D341Med (cell line): ENCODE measurements at regions not wholly inside any gene's neighbourhood (a gene's known extent, or its start where the extent isn't known, plus 50 kb on each side); places are given as distances from the start of the nearest gene placed in this dataset.
"Not testable (repeated sequence)": the region's sequence is repeated elsewhere in the genome, so short reads cannot be mapped to it uniquely, and the experiment has no call there.

Experiments used
- DNase-seq: peaks from one replicate; pipeline ENCODE4 v3.0.0; 2012; ENCODE audit warnings: low spot score

DNA sequence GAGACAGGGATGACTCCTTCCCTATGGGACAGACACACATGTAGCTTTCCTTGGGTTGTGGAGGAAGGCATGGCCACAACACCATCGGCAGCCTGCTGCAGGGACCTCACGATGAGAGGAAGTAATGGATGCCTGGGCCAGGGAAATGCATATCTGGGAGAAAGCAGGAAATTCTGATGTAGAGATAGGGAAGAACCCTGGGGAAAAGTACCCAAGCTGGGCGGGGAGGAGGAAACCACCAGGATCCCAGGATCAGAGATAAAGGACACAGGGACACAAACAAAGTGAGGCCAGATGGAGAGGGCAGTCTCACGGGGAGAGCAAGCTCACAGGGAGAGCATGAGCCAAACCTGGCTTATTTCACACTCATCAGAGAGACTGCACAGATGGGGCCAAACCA lies 294.7 kb upstream of the TEKT4 start:
- not testable (repeated sequence) for DNase-seq

GRCh38 chr2:94577160-94577559 lies 294.1 kb upstream of the TEKT4 start:
- DNase-seq = not testable (repeated sequence)

DNA sequence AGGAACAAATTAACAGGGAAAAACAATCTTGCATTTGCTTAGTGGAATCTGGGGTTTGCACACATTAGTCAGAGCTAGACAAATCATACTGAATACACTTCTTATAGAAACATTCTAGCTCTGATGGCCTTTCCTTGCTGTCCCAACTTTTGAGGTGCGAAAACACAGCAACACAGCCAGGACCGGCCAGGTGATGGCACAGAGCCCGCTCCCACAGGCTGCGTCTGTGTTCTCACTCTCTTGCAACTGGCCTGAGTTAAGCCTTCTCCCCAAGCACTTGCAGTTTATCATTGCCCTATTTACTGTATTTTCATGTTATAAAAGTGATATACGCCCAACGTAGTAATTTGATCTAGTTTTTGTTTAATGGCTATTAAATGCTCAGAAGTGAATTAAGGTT lies 292.0 kb upstream of the TEKT4 start:
- DNase-seq = not testable (repeated sequence)

DNA sequence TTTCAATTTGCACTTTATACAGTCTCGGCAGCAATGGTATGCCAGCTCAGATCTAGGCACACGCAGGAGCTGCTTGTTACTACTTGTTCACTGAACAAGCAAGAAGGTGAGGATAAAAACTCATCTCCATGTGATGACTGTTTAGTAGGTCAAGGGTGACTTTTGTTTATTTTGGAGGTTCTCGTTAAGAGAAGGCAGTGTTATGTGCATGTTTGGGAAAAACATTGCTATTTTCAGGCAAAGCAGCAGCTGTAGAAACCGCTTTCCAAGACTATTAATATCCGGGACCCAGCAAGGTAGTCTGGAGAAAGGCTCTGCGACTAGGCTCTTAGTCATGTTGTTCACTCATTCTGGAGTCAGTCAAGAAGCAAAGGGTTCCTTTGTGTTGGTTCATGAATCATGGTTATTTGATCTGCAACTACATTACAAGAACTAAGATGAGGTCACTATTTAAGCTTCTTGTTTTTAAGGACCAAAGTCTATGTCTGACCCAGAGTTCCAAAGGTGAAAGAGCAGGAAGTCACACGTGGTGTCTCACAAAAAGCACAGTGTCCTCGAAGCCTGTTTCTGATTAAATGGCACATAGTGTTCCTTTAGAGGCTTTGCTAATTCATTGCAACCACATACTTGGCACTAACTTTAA lies 288.0 kb upstream of the TEKT4 start:
- not testable (repeated sequence) for DNase-seq

- not testable (repeated sequence) for DNase-seq
Observed at GRCh38 chr2:94584569-94584968, 286.7 kb upstream of the TEKT4 start.

GRCh38 chr2:94586032-94586982 lies 284.9 kb upstream of the TEKT4 start:
- DNase-seq = peak; percentile 66

DNA sequence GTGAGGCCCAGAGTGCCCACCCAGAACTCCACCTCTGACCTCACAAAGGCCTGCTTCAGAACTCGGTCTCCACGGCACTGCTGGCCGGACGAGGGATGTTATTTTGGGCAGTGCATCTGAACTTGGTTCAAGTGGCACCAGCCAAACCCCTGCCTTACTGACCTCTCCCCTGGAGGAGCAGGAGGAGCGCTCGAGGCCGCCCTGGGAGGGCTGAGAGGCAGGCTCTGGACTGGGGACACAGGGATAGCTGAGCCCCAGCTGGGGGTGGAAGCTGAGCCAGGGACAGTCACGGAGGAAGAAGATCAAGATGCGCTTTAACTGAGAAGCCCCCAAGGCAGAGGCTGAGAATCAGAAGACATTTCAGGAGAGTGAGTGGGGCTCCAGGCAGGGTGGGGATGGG lies 284.2 kb upstream of the TEKT4 start:
- not testable (repeated sequence) for DNase-seq

GRCh38 chr2:94594019-94594836 lies 277.0 kb upstream of the TEKT4 start:
- not testable (repeated sequence) for DNase-seq

DNA sequence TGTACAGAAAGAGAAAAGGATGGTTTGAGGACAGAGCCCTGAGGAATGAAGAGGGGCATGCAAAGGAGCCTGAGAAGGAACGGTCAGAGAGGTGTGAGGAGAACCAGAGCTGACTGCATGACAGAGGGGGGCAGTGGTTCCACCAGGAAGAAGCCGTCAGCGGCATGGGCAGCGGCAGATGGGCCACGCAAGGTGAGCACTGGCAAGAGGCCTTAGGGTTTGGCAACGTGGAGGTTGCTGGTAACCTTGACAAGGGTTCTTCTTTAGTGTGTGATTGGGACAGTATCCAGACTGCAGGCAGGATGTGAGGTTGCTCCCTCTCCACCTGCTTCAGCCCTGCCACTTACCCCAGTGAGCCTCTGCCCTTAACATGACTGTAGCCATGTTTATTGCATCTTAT lies 275.3 kb upstream of the TEKT4 start:
- not testable (repeated sequence) for DNase-seq

- DNase-seq = not testable (repeated sequence)
Observed at GRCh38 chr2:94598075-94598713, 273.0 kb upstream of the TEKT4 start.

DNA sequence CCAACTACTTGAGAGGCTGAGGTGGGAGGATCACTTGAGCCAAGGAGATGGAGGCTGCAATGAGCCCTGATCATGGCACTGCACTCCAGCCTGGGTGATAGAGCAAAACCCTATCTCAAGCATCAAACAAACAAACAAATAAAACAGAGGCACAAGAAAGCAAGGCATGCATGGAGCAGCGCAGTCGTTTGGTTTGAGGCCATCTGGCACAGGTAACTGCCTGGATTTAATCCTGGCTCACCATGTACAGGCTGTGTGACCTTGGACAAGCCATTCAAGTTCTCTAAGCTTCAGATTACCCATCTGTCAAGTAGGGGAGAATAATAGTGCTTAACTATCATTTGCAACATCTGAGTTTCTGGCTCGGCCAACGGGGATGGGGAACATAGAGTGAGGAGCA lies 270.3 kb upstream of the TEKT4 start:
- DNase-seq = not testable (repeated sequence)

GRCh38 chr2:94602466-94602865 lies 268.8 kb upstream of the TEKT4 start:
- no peak for DNase-seq

- DNase-seq = no peak
Observed at GRCh38 chr2:94622113-94622618, 249.1 kb upstream of the TEKT4 start.

GRCh38 chr2:94628953-94629352 lies 242.3 kb upstream of the TEKT4 start:
- not testable (repeated sequence) for DNase-seq

DNA sequence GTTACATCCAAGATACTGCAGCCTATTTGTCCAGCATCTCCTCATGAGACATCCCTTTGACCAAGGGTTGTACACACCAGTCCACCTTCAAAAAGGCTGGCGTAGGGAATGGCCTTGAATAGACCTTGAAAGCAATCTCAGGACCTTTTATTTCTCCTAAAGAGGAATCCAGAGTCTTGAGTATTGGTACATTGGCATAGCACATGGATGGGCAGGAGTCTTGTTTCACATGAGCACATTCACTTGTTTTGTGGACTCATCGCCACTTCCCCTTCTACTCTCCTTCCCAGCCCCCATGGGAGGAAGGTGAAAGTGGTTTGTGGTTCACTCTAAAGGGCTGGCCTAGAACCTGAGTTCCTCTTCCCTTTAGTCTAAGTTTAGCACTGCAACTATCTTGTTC lies 229.8 kb upstream of the TEKT4 start:
- not testable (repeated sequence) for DNase-seq

DNA sequence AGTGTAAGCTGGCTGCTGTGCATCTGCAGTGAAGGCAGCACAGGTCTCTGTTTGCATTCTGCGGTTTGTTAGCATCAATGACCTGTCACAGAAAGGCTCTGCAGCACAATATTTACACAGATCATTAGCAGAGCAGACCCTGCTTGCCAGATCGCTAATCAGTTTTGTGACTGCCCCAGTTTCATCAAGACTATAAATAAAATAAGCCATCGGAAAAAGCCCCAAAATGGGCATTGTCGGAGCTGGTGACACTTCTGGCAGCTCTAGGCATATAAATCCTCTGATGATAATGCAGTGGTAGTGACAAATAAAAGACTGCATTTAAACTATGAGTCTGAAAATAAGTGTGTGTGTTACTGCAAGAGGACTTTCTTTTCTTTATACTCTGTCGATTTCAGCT lies 219.1 kb upstream of the TEKT4 start:
- not testable (repeated sequence) for DNase-seq

GRCh38 chr2:94669858-94670257 lies 201.4 kb upstream of the TEKT4 start:
- not testable (repeated sequence) for DNase-seq

GRCh38 chr2:94694236-94694635 lies 177.0 kb upstream of the TEKT4 start:
- not testable (repeated sequence) for DNase-seq

GRCh38 chr2:94708982-94709381 lies 162.2 kb upstream of the TEKT4 start:
- not testable (repeated sequence) for DNase-seq

GRCh38 chr2:94725543-94725942 lies 145.7 kb upstream of the TEKT4 start:
- peak; percentile 9 for DNase-seq

GRCh38 chr2:94735536-94735935 lies 135.7 kb upstream of the TEKT4 start:
- DNase-seq = peak; percentile 38
